NCI-H1092 (cell line): ENCODE measurements at regions not wholly inside any gene's neighbourhood (a gene's known extent, or its start where the extent isn't known, plus 50 kb on each side); places are given as distances from the start of the nearest gene placed in this dataset.
A peak's percentile ranks its signal among the peaks of the same experiment; 100 is the strongest.

Experiments used
- DNase-seq: peaks from one replicate; lab custom pipeline; 2025; lab: John Stamatoyannopoulos, UW

DNA sequence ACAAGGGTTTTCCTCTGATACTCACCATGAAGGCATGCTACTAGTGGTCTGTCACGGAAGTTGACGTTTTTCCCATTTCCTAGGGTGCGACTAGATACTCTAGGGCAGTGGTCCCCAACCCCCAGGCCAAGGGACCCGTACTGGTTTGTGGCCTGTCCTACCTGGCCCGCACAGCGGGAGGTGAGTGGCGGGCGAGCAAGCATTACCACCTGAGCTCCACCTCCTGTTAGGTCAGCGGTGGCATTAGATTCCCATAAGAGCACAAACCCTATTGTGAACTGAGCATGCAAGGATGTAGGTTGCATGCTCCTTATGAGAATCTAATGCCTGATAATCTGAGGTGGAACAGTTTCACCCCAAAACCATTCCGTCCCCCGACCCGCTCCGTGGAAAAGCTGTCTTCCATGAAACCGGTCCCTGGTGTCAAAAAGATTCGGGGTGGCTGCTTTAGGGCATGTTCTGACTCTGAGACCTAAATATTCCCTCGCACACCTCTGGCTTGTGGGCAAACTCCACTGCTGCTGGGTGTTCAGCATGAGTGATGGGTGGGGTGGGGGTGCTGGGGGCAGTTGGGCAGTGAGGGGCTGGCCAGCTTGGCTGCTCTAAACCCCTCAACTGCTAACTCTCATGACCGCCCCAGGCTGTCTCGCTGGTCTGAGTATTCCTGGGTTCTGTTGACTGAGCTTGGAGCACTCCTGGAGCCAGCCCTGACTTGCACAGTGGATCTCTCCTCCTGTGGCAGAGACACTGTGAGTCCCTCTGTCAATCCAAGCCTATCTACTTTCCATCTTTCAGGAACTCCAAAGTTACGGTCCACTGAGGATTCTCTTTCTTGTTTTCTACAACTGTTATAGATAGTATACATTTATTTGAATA is 78.3 kb upstream of the NEK6 start:
- no peak for DNase-seq

DNA sequence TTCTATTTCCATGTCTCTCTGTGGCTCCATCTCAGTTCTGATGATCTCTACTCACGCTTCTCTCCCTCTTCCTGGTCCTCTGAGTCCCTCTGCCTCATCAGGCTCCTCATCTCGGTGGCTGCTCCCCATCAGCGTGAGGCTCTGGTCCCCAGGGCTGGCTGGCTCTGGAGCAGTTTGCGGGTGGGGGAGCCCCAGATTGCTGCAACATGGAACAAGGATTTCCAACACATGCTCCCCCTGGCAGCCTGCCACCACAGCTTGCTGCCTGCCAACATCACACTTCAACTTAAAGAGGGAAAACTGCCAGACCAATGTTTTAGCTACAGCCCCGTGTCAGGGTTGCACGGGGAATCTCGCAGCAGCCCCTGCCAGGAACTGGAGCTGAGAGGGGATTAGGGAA is 77.2 kb upstream of the NEK6 start:
- DNase-seq: peak; percentile 87

DNA sequence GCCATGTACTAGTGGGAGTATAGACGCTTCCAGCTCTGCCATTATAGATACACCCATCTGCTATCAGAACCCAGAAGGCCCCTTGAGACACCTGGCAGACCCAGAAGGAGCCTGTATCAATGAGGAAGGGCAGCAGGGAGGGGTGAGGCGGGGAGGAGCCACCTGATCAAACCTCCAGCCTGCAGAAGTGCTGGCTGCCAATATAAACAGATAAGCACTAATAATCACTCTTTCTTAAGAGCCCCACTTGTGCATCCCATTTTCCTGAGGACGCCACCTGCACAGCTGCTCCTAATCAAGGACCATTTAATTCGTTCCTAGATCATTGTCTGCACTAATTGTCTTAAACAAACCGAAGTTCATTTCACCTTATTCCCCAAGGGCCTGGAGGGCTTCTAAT is 75.0 kb upstream of the NEK6 start:
- DNase-seq: peak; percentile 68

DNA sequence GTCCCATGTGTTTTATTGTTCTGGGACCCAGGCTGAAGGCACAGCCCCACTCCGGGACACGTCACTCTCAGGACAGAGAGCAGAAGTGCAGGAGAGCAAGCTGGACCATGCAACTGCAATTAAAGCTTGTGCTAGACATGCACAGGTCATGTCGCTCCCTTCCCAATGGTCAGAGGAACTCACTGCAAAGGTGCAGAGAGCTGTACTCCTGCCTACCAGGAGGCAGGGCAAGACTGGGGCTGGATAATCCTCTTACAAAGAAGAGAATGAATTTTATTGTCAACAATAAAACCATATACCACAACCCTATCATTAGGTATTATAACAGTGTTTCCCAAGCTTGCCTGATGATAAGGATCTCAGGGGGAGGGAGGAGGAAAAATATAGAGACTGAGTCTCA is 74.0 kb upstream of the NEK6 start:
- DNase-seq: no peak

DNA sequence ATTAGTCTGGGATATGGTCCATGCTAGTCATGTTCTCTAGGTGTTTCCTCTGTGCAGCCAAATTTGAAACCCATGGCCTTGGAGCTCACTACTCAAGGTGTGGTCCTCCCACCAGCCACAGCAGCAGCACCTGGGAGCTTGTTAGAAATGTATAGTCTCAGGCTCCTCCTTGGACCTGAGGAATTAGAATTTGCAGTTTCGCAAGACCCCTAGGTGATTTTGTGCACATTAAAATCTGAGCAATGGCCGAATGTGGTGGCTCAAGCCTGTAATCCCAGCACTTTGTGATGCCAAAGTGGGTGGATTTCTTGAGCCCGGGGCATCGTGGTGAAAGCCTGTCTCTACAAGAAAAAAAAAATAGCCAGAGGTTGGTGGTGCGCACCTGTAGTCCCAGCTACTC is 72.3 kb upstream of the NEK6 start:
- no peak for DNase-seq

DNA sequence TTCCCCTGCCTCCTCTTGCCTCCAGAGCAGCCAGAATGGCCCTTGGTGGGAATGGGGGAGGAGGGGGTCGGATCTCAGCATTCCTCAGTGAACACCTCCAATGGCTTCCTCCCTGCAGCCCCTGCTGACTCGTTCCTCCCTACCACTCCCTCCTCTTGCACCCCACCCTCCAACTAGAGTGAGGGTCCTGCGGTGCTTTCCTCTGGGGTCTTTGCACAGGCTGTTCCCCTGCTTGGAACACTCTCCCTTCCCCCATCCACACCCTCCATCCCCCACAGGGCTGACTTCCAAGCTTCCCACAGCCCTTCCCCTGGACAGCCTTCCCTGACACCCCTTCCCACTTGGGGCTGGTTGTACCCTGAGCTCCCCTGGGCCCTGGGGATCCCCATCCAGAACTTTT is 70.4 kb upstream of the NEK6 start:
- no peak for DNase-seq

DNA sequence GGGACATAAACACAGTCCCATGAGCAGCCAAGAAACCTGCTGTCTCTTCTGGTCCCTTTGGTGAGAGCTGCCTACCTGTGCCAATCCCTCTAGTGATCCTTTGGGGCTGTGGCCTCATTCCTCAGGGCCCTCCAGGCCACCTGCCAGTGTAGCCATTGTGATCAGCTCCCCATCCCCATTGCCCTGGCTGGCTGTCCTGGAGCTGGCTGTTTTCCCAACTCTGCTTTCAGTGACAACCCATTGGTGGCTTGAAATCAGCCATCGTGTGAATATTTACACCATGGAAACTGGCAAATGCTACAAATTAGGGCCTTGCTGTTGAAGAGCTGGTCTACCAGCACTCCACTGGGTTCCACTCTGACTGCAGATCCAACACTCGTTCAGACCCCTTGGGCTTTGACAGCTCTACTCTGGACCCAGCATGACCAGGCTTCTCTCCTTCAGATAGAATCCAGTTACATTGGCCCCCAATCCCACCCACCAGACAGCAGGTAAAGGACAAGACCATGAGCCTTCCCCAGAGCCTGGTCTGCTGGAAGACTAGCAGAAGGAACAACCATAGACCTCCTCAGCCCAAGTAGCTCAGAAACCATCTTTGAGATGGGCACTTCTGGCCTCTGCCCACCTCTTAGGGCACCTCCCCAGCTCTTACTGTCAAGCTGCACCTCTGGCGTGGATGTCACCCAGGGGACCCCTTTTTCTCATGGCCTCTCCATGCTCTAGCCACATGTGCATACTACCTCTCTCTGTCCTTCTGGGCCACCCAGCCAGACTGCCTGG is 69.2 kb upstream of the NEK6 start:
- peak; percentile 11 for DNase-seq

- DNase-seq: no peak
These were observed 67.0 kb upstream of the NEK6 start for GRCh38 chr9:124190761-124191160.

DNA sequence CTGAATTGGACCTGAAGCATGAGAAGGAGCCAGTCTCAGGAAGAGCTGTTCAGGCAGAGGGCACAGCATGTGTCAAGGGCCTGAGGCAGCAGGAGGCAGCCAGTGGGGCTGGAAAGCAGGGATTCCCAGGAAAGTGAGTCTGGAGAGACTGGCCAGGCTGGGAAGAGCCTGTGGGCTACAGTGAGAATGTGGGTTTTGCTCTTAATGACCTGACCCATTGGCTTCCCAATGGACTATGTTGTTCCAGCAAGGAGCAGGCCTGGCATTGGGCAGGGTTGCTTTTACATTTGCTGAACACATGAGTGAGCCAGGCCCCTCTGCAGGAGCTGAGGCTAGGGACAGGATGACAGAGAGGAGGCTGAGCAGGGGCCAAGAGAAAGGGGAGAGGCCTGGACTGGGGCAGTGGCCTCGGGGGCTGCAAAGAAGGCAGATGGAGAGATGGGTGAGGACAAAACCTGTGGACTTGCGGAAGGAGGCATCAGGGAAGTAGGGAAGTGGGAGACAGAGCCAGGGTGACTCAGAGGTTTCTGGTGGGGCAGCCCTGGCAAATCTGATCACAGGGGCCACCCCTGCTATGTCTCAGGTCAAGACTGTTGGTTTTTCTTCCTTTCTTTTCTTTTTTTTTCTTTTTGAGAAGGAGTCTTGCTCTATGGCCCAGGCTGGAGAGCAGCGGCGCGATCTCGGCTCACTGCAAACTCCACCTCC is 65.9 kb upstream of the NEK6 start:
- DNase-seq: no peak

DNA sequence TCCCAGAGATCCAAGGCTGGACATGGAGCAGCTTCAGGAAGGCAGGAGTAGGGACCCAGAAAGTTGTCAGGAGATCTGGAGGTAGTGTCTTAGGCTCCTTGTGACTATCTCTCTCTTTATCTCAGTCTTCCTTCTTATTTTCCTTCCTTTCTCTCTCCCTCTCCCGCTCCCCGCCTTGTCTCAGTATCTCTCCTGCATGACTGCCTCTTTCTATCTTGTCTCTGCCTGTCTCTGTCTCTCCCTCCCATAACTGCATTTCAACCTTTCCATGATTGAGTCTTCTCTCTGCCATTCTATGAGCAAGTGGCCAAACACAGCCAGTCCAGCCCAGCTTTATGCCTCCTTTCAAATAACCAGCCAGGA is 61.0 kb upstream of the NEK6 start:
- DNase-seq: no peak

GRCh38 chr9:124197177-124198095 is 60.3 kb upstream of the NEK6 start:
- no peak for DNase-seq

DNA sequence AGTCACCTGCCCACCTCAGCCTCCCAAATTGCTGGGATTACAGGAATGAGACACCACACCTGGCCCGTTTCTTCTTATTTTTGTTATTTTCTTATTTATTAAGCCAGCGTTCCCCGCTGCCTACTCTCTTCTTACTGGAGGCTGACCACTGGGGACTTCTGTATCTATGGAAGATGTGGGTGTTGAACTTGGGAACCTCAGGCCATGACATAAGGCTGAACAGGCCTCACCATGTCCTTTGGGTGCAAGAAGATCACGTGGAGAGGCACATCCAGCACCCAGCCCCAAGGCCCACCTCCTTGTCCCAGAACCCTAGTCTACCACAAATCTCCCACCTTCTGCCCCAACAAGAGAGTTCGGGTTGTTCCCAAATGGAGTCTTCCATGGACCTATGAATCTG is 59.4 kb upstream of the NEK6 start:
- DNase-seq: no peak

- no peak for DNase-seq
These were observed 58.8 kb upstream of the NEK6 start for GRCh38 chr9:124198948-124199347.

- DNase-seq: no peak
These were observed 58.3 kb upstream of the NEK6 start for GRCh38 chr9:124199474-124199873.

DNA sequence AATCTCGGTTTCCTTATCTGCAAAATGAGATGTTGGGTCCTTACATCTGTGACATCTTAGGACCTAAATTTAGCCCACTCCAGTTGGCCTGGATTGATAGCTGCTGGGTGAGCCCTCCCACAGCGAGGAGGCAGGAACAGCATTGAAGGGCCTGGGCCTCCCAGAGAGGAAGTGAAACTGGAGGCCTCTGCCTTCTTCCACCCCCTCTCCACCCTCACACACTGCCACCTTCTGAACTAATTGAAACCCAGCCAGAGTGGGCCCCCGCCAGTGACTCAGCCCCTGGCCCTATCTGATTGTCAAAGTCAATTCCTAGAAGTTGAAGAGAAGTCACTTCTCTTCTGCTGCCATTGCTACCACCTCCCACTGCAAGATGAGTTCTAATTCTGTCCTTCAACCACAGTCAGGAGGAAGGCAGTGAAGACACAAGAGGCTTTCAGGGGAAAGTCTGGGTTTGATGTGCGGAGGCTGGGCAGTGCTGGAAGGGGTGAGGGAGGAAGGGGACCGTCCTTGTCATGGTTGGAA is 55.2 kb upstream of the NEK6 start:
- DNase-seq: no peak

DNA sequence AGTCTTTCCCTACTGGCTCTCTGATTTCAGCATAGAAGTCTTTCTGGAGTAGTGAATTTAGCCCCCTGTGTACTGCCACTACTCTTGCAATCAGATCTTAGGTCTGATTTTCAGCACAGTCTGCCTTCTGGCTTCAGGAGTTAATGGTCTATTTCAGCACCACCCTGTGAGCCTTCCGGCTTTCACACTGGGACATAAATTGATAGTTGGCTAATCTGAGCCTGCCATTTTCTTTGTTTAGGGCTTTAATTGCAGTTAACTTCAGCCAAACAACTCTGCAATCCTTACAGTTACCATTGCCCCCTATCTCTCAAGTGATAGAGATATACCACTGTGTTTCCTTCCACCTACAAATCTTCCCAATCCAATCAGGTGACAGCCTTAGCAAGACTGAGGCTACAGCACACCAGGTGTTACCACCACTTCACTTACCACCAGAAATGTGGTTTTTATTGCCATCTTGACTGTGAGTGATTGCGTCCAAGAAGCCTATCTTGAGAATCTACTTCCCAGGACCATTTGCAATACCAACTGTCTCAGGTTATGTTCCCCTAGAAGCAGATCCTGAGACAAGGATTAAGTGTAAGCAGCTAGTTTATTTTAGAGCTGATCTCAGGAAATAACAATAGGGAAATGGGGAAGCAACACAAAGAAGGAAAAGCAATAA is 51.9 kb upstream of the NEK6 start:
- no peak for DNase-seq

DNA sequence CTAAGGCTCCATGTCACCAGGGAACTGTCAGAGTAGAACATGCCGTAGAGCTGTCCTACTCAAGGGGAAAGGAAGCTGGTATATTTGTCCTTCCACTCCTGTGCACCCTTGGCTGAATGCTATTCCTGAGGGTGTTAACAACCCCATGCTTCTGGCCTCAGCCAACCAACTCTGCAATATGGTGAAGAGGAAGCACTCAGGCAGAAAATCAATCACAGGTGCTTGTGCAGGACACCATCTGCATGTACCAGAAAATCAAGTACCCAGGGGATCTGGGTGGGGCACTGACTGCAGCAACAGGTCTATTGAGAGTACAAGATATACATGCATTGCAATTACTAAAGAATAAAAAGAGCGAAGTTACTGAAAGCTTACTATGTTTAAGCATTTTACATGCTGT is 51.4 kb upstream of the NEK6 start:
- DNase-seq: no peak
